ENCODE measurements at regions not wholly inside any gene's neighbourhood (a gene's known extent, or its start where the extent isn't known, plus 50 kb on each side); places are given as distances from the start of the nearest gene placed in this dataset.

GRCh38 chr7:25642849-25643248, 414.6 kb upstream of the NPVF start:
- H3K27me3 ChIP-seq (ENCODE audit: insufficient read depth, low read length), result no peaks in the 10 kb centered on the region
- no peaks in the 10 kb centered on the region for H3K9me3 ChIP-seq (ENCODE audit: low read depth, low read length)
- no peak overlapping the region for H3K4me3 ChIP-seq (ENCODE audit: low read length)
- peaks cover 5% of the 10 kb centered on the region for H3K4me1 ChIP-seq (ENCODE audit: insufficient read depth, low read length)

GRCh38 chr7:25643286-25643685, 415.0 kb upstream of the NPVF start:
- H3K4me3 ChIP-seq (ENCODE audit: low read length), result no peak overlapping the region
- H3K4me1 ChIP-seq (ENCODE audit: insufficient read depth, low read length), result peaks cover 5% of the 10 kb centered on the region
- H3K27me3 ChIP-seq (ENCODE audit: insufficient read depth, low read length), result no peaks in the 10 kb centered on the region
- H3K9me3 ChIP-seq (ENCODE audit: low read depth, low read length), result no peaks in the 10 kb centered on the region

- Histone ChIP-seq H3K27me3 (ENCODE audit: insufficient read depth, low read length) (no peaks in the 10 kb centered on the region), H3K9me3 (ENCODE audit: low read depth, low read length) (no peaks in the 10 kb centered on the region), H3K4me3 (ENCODE audit: low read length) (no peak overlapping the region), H3K4me1 (ENCODE audit: insufficient read depth, low read length) (peaks cover 5% of the 10 kb centered on the region)
Observed at GRCh38 chr7:25643770-25644394, 415.6 kb upstream of the NPVF start.

- Histone ChIP-seq H3K4me3 (ENCODE audit: low read length) (no peak overlapping the region), H3K9me3 (ENCODE audit: low read depth, low read length) (no peaks in the 10 kb centered on the region), H3K4me1 (ENCODE audit: insufficient read depth, low read length) (peaks cover 5% of the 10 kb centered on the region), H3K27me3 (ENCODE audit: insufficient read depth, low read length) (no peaks in the 10 kb centered on the region)
Observed at GRCh38 chr7:25646726-25647413, 418.6 kb upstream of the NPVF start.

- no peaks in the 10 kb centered on the region for H3K27me3 ChIP-seq (ENCODE audit: insufficient read depth, low read length)
- no peak overlapping the region for H3K4me3 ChIP-seq (ENCODE audit: low read length)
- H3K9me3 ChIP-seq (ENCODE audit: low read depth, low read length), result no peaks in the 10 kb centered on the region
- peaks cover 5% of the 10 kb centered on the region for H3K4me1 ChIP-seq (ENCODE audit: insufficient read depth, low read length)
Observed at GRCh38 chr7:25647872-25648271, 419.6 kb upstream of the NPVF start.

GRCh38 chr7:25652366-25652765, 424.1 kb upstream of the NPVF start:
- Histone ChIP-seq H3K27me3 (ENCODE audit: insufficient read depth, low read length) (no peaks in the 10 kb centered on the region), H3K4me1 (ENCODE audit: insufficient read depth, low read length) (peaks cover 6% of the 10 kb centered on the region), H3K9me3 (ENCODE audit: low read depth, low read length) (no peaks in the 10 kb centered on the region), H3K4me3 (ENCODE audit: low read length) (no peak overlapping the region)

- no peaks in the 10 kb centered on the region for H3K27me3 ChIP-seq (ENCODE audit: insufficient read depth, low read length)
- H3K4me1 ChIP-seq (ENCODE audit: insufficient read depth, low read length), result peaks cover 6% of the 10 kb centered on the region
- H3K9me3 ChIP-seq (ENCODE audit: low read depth, low read length), result no peaks in the 10 kb centered on the region
- no peak overlapping the region for H3K4me3 ChIP-seq (ENCODE audit: low read length)
Observed at GRCh38 chr7:25653384-25653783, 425.1 kb upstream of the NPVF start.

GRCh38 chr7:25656071-25656470, 427.8 kb upstream of the NPVF start:
- Histone ChIP-seq H3K4me3 (ENCODE audit: low read length) (no peak overlapping the region), H3K27me3 (ENCODE audit: insufficient read depth, low read length) (no peaks in the 10 kb centered on the region), H3K4me1 (ENCODE audit: insufficient read depth, low read length) (peaks cover 6% of the 10 kb centered on the region), H3K9me3 (ENCODE audit: low read depth, low read length) (no peaks in the 10 kb centered on the region)

- peaks cover 6% of the 10 kb centered on the region for H3K4me1 ChIP-seq (ENCODE audit: insufficient read depth, low read length)
- no peaks in the 10 kb centered on the region for H3K27me3 ChIP-seq (ENCODE audit: insufficient read depth, low read length)
- no peak overlapping the region for H3K4me3 ChIP-seq (ENCODE audit: low read length)
- no peaks in the 10 kb centered on the region for H3K9me3 ChIP-seq (ENCODE audit: low read depth, low read length)
Observed at GRCh38 chr7:25656581-25657026, 428.3 kb upstream of the NPVF start.

- no peaks in the 10 kb centered on the region for H3K27me3 ChIP-seq (ENCODE audit: insufficient read depth, low read length)
- H3K9me3 ChIP-seq (ENCODE audit: low read depth, low read length), result no peaks in the 10 kb centered on the region
- peaks cover 6% of the 10 kb centered on the region for H3K4me1 ChIP-seq (ENCODE audit: insufficient read depth, low read length)
- no peak overlapping the region for H3K4me3 ChIP-seq (ENCODE audit: low read length)
Observed at GRCh38 chr7:25658375-25658774, 430.1 kb upstream of the NPVF start.

GRCh38 chr7:25659841-25660240, 431.6 kb upstream of the NPVF start:
- Histone ChIP-seq H3K4me3 (ENCODE audit: low read length) (no peak overlapping the region), H3K27me3 (ENCODE audit: insufficient read depth, low read length) (no peaks in the 10 kb centered on the region), H3K9me3 (ENCODE audit: low read depth, low read length) (no peaks in the 10 kb centered on the region), H3K4me1 (ENCODE audit: insufficient read depth, low read length) (peaks cover 6% of the 10 kb centered on the region)

- Histone ChIP-seq H3K4me3 (ENCODE audit: low read length) (no peak overlapping the region), H3K9me3 (ENCODE audit: low read depth, low read length) (no peaks in the 10 kb centered on the region), H3K4me1 (ENCODE audit: insufficient read depth, low read length) (no peaks in the 10 kb centered on the region), H3K27me3 (ENCODE audit: insufficient read depth, low read length) (peaks cover 3% of the 10 kb centered on the region)
Observed at GRCh38 chr7:25662841-25663800, 434.8 kb upstream of the NPVF start.

GRCh38 chr7:25663877-25664276, 435.6 kb upstream of the NPVF start:
- Histone ChIP-seq H3K9me3 (ENCODE audit: low read depth, low read length) (no peaks in the 10 kb centered on the region), H3K27me3 (ENCODE audit: insufficient read depth, low read length) (peaks cover 3% of the 10 kb centered on the region), H3K4me1 (ENCODE audit: insufficient read depth, low read length) (no peaks in the 10 kb centered on the region), H3K4me3 (ENCODE audit: low read length) (no peak overlapping the region)

- Histone ChIP-seq H3K9me3 (ENCODE audit: low read depth, low read length) (no peaks in the 10 kb centered on the region), H3K27me3 (ENCODE audit: insufficient read depth, low read length) (peaks cover 3% of the 10 kb centered on the region), H3K4me3 (ENCODE audit: low read length) (no peak overlapping the region), H3K4me1 (ENCODE audit: insufficient read depth, low read length) (no peaks in the 10 kb centered on the region)
Observed at GRCh38 chr7:25664593-25664992, 436.3 kb upstream of the NPVF start.

GRCh38 chr7:25665374-25665773, 437.1 kb upstream of the NPVF start:
- Histone ChIP-seq H3K4me3 (ENCODE audit: low read length) (no peak overlapping the region), H3K9me3 (ENCODE audit: low read depth, low read length) (no peaks in the 10 kb centered on the region), H3K27me3 (ENCODE audit: insufficient read depth, low read length) (peaks cover 3% of the 10 kb centered on the region), H3K4me1 (ENCODE audit: insufficient read depth, low read length) (no peaks in the 10 kb centered on the region)

Measured in mononuclear cell (primary cell).